BE2C (cell line): ENCODE measurements at regions not wholly inside any gene's neighbourhood (a gene's known extent, or its start where the extent isn't known, plus 50 kb on each side); places are given as distances from the start of the nearest gene placed in this dataset.

Source experiments
- DNase-seq: peaks from one replicate; pipeline ENCODE4 v3.0.0-alpha.2; 2020
- H3K27me3 ChIP-seq: fragments of 250-450 bp; sonication (Bioruptor Pico); 2 replicates; pipeline ENCODE4 v1.5.1; 2020; ENCODE audit warnings: mild to moderate bottlenecking
- H3K36me3 ChIP-seq: fragments of 250-450 bp; sonication (Bioruptor Pico); 2 replicates; pipeline ENCODE4 v1.5.1; 2020; ENCODE audit warnings: mild to moderate bottlenecking
- H3K4me1 ChIP-seq: fragments of 250-450 bp; sonication (Bioruptor Pico); 2 replicates; pipeline ENCODE4 v1.5.1; 2020
- H3K4me3 ChIP-seq: 2 replicates; pipeline ENCODE4 v1.5.1; 2011; ENCODE audit warnings: low read depth, low read length
- H3K9me3 ChIP-seq: fragments of 250-450 bp; sonication (Bioruptor Pico); 2 replicates; pipeline ENCODE4 v1.5.1; 2020
- TF ChIP-seq, protein P1 (sequence below): IDR thresholded peaks from 2 replicates; pipeline ENCODE4 v1.5.1; 2012; ENCODE audit warnings: mild to moderate bottlenecking, low read depth, low read length

DNA sequence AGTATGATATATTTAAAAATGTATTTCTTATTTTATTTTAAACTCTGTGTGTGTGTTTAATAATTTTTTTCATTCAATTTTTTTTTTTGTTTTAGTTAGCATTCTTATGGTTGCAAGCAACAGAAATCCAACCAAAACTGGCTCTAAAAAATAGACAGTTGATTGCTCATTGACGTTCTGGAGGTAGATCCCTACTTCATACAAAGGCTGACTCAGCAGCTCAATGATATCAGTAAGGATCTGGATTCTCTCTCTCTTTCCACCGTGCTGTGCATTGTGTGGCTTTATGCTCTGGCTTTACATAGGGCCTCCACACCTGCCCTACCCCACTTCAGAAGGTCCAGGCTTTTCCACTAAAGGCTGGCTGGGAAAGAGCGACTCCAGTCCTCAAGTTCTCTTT is 117.8 kb downstream of the UCHL1 start:
- H3K36me3 ChIP-seq, result peaks cover 43% of the 10 kb centered on the region
- DNase-seq, result no peak
- H3K27me3 ChIP-seq, result no peaks in the 10 kb centered on the region
- H3K4me1 ChIP-seq, result peaks cover 9% of the 10 kb centered on the region
- H3K9me3 ChIP-seq, result no peaks in the 10 kb centered on the region; the same call in 1 of the 2 replicates
- TF ChIP-seq, protein P1, sequence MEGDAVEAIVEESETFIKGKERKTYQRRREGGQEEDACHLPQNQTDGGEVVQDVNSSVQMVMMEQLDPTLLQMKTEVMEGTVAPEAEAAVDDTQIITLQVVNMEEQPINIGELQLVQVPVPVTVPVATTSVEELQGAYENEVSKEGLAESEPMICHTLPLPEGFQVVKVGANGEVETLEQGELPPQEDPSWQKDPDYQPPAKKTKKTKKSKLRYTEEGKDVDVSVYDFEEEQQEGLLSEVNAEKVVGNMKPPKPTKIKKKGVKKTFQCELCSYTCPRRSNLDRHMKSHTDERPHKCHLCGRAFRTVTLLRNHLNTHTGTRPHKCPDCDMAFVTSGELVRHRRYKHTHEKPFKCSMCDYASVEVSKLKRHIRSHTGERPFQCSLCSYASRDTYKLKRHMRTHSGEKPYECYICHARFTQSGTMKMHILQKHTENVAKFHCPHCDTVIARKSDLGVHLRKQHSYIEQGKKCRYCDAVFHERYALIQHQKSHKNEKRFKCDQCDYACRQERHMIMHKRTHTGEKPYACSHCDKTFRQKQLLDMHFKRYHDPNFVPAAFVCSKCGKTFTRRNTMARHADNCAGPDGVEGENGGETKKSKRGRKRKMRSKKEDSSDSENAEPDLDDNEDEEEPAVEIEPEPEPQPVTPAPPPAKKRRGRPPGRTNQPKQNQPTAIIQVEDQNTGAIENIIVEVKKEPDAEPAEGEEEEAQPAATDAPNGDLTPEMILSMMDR, result no peak
- no peak overlapping the region for H3K4me3 ChIP-seq

DNA sequence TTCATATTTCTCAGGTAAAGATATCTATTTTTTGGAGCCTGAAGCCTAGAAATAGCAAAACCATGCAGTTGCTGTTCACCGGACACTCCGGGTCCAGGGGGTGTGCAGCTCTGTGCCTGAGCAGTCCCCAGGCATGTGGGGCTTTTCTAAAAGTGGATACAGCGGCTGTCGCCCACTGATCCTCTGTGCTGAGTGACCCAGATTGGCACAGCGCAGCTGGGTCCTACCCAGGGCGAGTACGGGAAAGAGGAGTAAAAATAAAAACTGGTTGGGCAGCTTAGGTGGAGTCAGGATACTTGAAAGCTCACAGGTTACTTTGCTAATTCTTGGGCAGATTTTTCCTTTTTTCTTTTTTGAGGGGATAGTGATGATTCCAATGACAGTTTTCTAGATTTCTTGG is 118.8 kb downstream of the UCHL1 start:
- H3K4me3 ChIP-seq, result no peak overlapping the region
- TF ChIP-seq, protein P1, result no peak
- H3K36me3 ChIP-seq, result peaks cover 41% of the 10 kb centered on the region
- H3K9me3 ChIP-seq, result no peaks in the 10 kb centered on the region; the same call in 1 of the 2 replicates
- H3K27me3 ChIP-seq, result no peaks in the 10 kb centered on the region
- H3K4me1 ChIP-seq, result peaks cover 9% of the 10 kb centered on the region
- DNase-seq, result no peak

DNA sequence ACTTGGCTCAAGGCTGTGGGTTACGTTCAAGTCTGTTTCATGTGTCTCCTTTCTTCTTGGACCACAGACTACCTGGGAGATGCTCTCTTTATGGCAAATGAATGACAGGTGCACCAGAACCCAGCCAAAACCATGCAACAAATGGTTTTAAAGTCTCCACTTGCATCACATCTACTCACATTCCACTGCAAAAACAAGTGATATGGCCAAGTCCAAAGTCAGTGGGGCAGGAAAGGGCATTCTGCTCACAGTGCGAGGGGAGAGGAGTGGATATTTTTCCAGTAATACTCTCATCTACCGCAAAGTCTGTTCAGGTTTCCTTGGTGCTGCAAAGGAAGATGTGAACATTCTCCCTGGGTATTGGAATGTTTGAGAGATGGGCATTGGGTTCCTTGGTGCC is 120.5 kb downstream of the UCHL1 start:
- H3K4me1 ChIP-seq, result peaks cover 16% of the 10 kb centered on the region
- no peaks in the 10 kb centered on the region for H3K9me3 ChIP-seq
- DNase-seq, result no peak
- peaks cover 34% of the 10 kb centered on the region for H3K36me3 ChIP-seq
- no peaks in the 10 kb centered on the region for H3K27me3 ChIP-seq
- H3K4me3 ChIP-seq, result no peak overlapping the region
- TF ChIP-seq, protein P1, result no peak

DNA sequence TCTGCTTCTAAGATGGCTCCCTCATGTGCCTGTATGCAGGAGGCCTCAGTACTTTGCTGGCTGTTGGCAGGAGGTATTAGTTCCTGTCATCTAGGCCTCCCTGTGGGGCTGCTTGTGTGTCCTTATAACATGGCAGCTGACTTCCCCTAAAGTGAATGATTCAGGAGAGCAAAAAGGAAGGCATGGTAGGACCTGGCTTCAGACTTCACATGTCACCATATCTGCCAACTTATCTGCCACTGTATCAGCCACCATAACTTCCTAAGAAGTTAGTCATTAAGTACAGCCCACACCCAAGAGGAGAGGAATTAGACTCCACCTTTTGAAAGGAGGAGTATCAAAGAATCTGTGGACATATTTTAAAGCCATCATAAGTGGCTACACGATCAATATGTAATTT is 122.5 kb downstream of the UCHL1 start:
- no peak for DNase-seq
- H3K9me3 ChIP-seq, result no peaks in the 10 kb centered on the region
- H3K4me1 ChIP-seq, result peaks cover 32% of the 10 kb centered on the region
- H3K36me3 ChIP-seq, result peaks cover 30% of the 10 kb centered on the region
- no peak overlapping the region for H3K4me3 ChIP-seq
- no peaks in the 10 kb centered on the region for H3K27me3 ChIP-seq
- TF ChIP-seq, protein P1, result no peak

DNA sequence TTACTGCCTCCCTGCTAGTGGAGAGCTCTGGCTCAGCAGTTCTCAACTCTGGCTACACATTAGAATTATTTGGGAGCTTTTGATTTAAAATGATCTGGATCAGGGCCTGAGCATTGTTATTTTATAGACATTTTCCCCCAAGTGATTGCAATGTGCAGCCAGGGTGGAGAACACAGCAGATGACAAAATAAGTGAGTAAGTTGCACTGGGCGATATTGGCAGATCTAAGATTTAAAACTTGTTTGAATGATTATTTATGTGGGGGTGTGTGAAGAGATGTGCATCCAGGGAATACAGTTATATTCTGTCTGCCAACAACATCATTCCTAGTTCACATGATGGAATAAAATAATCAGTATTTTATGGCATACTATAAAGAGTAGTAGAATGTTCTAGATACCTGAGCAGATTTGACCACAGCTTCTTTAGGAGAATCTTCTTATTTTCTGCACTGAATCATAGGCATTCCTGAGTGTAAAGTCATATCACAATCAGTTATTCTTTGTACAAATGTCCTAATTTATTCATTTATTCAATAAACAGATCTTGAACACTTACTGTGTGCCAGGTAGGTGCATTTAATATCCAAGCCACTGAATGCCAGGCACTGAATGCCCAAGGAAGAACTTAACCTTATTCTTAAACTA is 123.9 kb downstream of the UCHL1 start:
- H3K36me3 ChIP-seq, result peaks cover 30% of the 10 kb centered on the region
- H3K4me3 ChIP-seq, result no peak overlapping the region
- H3K27me3 ChIP-seq, result no peaks in the 10 kb centered on the region
- H3K9me3 ChIP-seq, result no peaks in the 10 kb centered on the region
- peaks cover 38% of the 10 kb centered on the region for H3K4me1 ChIP-seq
- no peak for DNase-seq
- TF ChIP-seq, protein P1, result no peak

DNA sequence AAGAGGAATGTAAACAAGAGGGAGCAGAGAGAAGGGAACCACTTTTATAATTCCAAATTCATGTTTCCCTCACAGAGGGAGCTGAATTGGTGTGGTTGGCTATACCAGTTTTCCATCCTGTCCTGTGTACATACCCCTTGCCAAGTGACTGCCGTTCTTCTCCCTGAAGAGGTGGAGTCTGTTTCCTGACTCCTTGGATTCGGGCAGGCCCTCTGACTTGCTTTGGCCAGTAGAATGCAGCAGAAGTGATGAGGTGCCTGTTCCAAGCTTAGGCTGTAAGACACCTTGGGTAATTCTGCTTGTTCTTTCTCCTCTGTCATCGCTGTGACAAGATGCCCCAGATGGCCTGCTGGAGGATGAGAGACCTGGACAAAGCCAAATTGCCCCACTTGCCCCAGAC is 124.7 kb downstream of the UCHL1 start:
- H3K4me1 ChIP-seq, result peaks cover 46% of the 10 kb centered on the region
- DNase-seq, result no peak
- no peaks in the 10 kb centered on the region for H3K9me3 ChIP-seq
- TF ChIP-seq, protein P1, result no peak
- H3K27me3 ChIP-seq, result no peaks in the 10 kb centered on the region
- H3K36me3 ChIP-seq, result peaks cover 30% of the 10 kb centered on the region
- no peak overlapping the region for H3K4me3 ChIP-seq
